HepG2 (cell line): ENCODE measurements at regions not wholly inside any gene's neighbourhood (a gene's known extent, or its start where the extent isn't known, plus 50 kb on each side); places are given as distances from the start of the nearest gene placed in this dataset.

Experiments used
- ATF7-NPFF ChIP-seq: sonication (generic); formaldehyde crosslinking; IDR thresholded peaks from 2 replicates; pipeline ENCODE4 v1.8.1; 2023; ENCODE audit warnings: mild to moderate bottlenecking, low read depth, missing genetic modification reagents, moderate library complexity
- CBX1 ChIP-seq: IDR thresholded peaks from one replicate; pipeline ENCODE4 v1.6.1; 2016; ENCODE audit warnings: antibody characterized with exemption, low read depth
- CTCF ChIP-seq: sonication (generic); formaldehyde crosslinking; IDR thresholded peaks from 2 replicates; pipeline ENCODE4 v1.5.0; 2020; ENCODE audit warnings: mild to moderate bottlenecking, missing genetic modification reagents, moderate library complexity
- ETV6 ChIP-seq: sonication (generic); formaldehyde crosslinking; conservative IDR thresholded peaks from 2 replicates; pipeline ENCODE4 v1.4.0; 2020; ENCODE audit warnings: missing genetic modification reagents
- POLR2A ChIP-seq, 2 experiments: IDR thresholded peaks; 2 replicates each; pipeline ENCODE4 v1.6.1; 2011; ENCODE audit warnings: low read depth in 2 of 2, low read length in 2 of 2, mild to moderate bottlenecking in 1 of 2, moderate library complexity in 1 of 2; ENCODE audit not compliant: insufficient read depth in 1 of 2
- ZBTB10 ChIP-seq: sonication (generic); formaldehyde crosslinking; IDR thresholded peaks from 2 replicates; pipeline ENCODE4 v1.4.0; 2020; ENCODE audit warnings: missing genetic modification reagents, borderline replicate concordance
- ZC3H13 ChIP-seq: sonication (generic); formaldehyde crosslinking; IDR thresholded peaks from 2 replicates; pipeline ENCODE4 v1.8.1; 2023; ENCODE audit warnings: mild to moderate bottlenecking, missing genetic modification reagents, moderate library complexity
- ZFP1 ChIP-seq: IDR thresholded peaks from 2 replicates; pipeline ENCODE4 v1.6.1; 2016
- ZNF20 ChIP-seq: sonication (generic); formaldehyde crosslinking; IDR thresholded peaks from 2 replicates; pipeline ENCODE4 v1.4.0; 2020; ENCODE audit warnings: mild to moderate bottlenecking, moderate library complexity, missing genetic modification reagents
- ZNF292 ChIP-seq: sonication (generic); formaldehyde crosslinking; IDR thresholded peaks from 2 replicates; pipeline ENCODE4 v1.8.1; 2022; ENCODE audit warnings: mild to moderate bottlenecking, low read depth, missing genetic modification reagents, borderline replicate concordance

GRCh38 chrX:98637451-98637850 lies 1753.7 kb downstream of the RPA4 start:
- TF ChIP-seq ZC3H13 (CRISPR knock-in tag) (no peak), POLR2A (IDR thresholded peaks at IDR 0.05; ENCODE audit: insufficient read depth in 1 of 2, low read depth in 2 of 2, low read length in 2 of 2) (no peak), CTCF (CRISPR knock-in tag) (no peak), ZBTB10 (CRISPR knock-in tag) (no peak), ZNF20 (CRISPR knock-in tag) (no peak), ZFP1 (no peak), ATF7-NPFF (no peak), CBX1 (no peak), ETV6 (CRISPR knock-in tag) (no peak), ZNF292 (no peak)
